ENCODE measurements at regions not wholly inside any gene's neighbourhood (a gene's known extent, or its start where the extent isn't known, plus 50 kb on each side); places are given as distances from the start of the nearest gene placed in this dataset.

DNA sequence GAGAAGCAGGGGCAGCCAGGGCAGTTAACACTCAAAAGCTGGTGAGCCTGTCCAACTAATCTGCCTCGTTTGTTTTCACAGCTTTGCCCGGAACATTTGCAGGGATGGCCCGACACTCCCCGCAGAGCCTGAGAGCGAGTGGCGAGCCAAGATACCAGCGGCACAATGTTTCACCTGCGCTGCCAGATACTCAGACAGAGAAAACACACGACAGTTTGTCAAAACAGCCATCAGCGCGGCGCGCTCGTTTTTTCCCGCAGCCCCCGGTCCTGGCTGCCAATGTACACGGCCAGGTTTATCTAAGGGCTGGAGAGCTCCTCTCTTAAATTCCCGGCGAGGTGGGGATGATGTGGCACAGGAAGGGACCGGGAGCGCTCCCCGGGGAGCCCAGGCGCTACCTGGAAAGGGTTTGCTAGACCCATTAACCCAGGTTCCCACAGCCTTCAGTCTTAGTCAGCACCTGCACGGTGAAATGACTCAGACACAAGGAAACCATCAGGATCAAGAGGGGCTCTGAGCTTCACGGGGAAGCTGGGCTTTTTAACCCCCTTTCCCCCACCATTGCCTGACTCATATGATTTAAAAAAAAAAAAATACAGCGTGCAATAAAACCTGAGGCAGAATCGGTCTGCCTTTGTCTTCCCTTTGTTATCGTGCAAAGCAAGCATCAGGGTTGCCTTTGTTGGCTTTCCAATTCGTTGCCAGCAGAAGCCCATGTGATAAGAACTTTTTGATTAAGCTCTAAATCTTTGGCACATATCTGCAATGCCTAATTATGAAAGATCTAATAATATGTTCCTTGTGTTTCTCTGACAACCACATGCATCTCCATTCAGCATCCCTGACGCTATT is 186.2 kb downstream of the EFNB2 start:
- peak; percentile 87 for DNase-seq

DNA sequence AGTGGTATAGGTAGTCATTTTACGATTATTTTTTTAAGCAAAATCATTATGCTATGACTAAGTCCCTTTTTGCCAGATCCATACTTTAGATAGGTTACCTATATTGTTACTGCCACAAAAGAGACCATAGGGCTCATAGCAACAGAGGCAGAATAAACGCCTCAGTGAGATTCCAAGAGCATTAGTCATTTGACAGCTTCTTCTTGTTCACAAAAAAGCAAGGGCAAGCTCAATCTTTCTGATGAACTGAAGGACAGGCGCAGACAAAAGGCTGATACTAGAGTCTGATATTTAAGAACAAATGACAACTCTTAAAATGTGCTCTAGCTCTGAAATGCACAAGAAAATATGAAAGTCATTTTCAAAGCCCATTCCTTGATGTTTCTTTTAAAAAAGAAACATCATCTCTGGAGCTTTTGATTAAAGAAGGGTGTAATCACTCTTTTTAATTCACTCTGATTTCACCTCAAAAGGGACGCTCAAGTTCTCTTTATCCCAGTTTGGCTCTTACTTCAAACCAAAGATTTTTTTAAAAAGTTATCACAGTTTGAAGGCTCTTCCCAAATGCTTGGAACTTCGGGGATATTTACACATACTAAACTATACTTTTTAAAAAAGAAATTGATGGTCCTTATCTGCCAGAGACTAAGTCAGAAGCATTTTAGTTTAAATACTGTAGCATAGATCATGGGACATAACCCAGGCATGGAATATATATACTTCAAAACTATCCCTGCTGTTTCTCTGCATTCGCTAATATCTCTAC is 187.2 kb downstream of the EFNB2 start:
- DNase-seq = no peak

DNA sequence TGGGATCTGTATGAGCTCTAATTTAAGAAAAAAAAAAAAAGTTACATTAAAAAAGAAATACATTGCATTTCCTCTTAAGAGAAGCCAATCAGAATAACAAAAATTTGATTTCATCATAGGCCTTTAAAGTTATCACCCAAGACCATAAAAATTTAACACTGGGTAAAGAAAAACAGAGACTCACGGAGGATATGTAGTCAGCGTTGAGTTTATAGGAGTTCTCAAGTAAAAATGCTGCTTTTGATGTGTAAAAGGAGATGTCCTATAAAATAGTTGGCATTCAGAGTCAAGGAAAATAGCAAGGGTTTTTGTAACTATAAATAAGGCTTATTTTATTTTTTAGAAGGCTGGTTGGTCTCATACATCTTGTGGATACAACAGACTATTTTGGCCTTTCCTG is 191.1 kb downstream of the EFNB2 start:
- no peak for DNase-seq

DNA sequence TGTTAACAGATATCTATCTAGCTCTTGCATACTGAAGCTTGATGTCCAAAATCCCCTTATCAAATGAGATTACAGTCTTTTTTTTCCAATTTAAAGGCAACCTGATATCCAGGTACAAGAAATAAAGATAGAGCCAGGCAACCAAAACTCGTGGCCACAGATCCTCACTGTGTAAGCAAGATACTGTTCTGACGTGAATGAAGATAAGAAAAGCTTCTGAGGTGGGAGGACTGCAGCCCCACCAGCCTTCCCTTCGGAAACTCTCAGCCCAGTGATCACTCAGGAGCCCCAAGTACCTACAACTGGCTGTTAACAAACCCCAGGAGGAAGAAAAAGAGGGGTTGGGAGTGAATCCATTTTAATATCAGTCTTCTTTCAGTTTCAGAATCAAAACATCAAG is 191.6 kb downstream of the EFNB2 start:
- DNase-seq = no peak

DNA sequence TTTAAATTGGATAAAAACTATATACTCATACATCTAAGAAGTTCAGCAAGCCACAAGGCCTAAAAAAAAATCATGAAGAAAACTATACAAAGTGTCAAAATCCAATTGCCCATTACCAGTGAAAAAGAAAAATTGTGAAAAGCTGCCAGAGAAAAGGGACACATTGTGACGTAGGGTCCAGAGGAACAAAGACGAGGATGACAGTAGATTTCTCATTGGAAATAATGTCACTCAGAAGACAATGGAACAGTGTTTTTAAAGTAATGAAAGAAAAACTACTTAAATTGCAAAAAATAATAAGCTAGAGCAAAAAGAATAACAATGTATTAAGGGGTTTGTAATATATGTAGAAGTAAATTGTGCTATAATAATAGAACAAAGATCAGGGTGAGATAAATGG is 195.2 kb downstream of the EFNB2 start:
- no peak for DNase-seq

DNA sequence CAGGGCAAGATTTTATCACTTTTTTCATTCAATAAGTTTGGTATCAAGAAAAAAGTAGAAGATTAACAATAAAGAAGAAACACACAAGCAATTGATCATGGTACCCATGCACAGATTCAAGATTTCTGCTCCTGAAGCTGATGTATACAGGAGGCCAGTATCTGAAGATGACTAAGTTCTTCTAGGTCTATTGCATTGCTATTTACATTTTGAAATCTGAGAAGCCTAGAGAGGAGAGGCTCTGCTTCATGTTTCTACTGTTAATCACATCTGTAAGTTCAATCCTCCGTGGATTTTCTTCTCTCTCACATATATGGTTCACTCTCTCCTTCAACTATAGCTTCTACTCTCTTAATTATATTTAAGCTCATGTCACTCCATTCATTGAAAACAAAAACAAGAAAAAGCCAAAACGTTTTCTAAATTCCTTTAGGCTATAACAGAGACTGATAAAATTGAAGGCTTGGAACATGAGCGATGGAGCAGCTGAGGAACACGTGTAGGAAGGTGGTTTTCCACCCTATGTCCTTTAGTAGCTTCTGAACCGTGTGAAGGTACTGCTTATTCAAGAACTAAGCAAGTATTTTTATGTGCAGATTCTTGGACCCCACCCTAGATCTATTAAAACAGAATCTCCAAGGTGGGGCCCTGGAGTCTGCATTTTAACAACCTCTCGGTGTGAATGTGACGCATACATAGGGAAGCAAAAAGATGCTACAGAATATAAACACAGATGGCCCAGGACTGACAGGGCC is 198.2 kb downstream of the EFNB2 start:
- no peak for DNase-seq

DNA sequence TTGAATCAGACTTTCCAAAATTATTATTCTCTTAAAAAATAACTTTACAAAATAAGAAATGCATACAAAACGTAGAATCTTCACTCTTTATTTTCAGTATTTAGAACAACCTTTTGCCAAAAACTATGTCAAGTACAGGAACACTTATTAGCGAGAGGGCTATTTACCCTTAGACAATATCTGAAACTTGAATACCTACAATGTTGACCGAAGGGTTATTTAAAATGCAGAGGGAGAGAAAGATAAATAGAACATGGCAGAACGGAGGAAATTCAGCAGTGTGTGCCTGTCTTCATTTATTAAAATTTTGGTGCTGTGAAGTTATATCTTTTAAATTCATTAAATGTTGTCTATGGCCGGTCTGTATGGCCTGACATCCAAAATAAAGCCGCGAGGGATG is 198.8 kb downstream of the EFNB2 start:
- DNase-seq = no peak

DNA sequence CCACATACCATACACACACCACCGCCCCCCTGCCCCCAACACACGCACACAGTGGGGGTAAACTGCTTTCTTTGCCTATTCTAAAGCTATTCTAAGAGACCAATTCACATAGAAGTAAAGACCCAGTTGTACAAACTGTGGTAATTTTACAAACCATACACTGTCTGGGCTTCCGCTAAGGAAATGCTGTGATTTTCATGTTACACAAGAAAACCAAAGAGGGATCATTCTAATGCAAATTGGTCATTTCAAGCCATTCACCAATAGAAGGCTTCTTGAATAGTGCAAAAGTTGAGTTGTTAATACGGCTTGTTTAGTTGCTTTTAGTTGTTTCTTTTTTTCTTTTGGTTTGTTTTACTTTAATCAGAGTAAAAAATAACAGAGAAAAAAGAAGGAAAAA is 202.8 kb downstream of the EFNB2 start:
- no peak for DNase-seq

DNA sequence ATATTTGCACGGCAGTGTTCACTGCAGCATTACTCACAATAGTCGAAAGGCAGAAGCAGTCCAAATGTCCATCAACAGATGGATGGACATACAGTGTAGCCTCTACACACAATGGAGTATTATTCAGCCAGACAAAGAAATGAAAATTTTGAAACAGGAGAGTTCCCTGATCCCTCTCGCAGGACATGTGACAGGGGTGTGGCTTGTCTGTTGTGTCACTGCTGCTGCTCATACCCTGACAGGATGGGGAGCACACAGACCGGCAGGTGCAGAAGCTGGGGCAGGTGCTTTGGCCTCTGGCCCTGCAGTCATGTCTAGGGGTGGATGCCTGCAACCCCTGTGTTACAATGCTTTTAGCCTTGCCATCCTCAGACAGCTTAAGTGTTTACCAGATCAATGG is 204.3 kb downstream of the EFNB2 start:
- DNase-seq = no peak

DNA sequence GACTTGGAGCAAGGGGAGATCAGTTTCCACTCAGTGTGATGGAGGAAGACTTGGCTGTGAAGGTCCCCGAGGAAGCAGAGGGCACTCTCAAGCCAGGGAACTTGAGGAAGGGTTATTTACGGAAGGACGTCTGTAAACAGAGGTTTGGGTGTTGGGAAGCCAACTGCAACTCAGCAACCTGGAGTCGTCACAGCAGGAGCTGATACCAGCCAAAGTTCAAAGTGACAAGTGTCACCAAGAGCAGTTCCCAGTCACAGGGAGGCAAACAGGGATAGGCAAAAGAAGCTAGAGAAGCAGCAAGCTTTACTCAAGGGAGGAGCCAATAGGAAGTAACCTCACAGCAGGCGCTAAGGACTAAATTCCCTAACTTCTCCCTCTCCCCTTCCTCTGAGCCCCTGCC is 205.5 kb downstream of the EFNB2 start:
- no peak for DNase-seq

DNA sequence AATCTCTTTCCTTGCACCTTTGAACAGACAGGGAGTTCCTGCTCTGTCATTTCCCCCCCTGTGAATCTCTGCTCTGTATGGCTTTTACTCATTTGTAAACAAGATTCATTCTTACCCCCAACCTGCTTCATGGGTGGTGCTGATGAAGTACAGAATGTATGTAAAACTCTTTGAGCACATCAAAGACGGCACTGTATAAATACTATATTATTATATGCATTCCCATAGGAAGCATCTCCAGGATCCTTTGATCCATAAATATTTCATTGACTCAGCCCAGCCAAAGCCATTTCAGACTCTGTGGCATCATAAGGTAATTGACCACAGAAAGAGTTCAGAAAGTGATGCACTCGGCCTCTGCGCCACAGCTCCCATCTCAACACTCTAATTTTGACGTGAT is 208.7 kb downstream of the EFNB2 start:
- no peak for DNase-seq

DNA sequence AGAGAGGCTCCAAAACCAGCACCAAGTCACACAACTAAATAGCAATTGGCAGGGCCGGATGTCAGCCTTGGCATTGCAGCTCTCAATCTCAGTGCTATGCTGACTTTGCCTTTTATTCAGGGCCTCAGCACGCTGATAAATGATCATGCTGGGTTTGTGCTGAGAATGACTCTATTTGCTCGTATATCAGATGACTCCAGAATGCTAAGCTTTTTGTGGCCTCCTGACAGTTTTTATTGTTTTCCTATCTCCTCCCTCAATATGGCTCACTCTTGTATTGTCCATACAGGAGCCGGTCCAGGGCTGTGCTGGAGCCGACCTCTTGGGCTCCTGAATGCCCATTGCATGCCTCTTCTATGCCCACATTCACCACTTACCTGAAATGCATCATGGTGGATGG is 211.0 kb downstream of the EFNB2 start:
- no peak for DNase-seq

DNA sequence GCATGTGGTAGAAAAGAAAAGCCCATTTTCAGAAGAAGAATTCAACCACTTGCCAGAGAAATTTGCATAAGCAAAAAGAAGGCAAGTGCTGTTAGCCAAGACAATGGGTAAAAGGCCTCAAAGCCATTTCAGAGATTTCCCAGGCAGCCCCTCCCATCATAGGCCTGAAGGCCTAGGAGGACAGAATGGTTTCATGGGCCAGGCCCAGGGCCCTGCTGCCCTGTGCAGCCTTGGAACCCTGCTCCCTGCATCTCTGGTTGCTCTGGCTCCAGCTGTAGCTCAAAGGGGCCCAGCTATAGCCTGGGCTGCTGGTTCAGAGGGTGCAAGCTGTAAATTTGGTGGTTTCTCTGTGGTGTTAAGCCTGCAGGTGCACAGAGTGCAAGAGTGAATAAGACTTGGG is 212.8 kb downstream of the EFNB2 start:
- no peak for DNase-seq

DNA sequence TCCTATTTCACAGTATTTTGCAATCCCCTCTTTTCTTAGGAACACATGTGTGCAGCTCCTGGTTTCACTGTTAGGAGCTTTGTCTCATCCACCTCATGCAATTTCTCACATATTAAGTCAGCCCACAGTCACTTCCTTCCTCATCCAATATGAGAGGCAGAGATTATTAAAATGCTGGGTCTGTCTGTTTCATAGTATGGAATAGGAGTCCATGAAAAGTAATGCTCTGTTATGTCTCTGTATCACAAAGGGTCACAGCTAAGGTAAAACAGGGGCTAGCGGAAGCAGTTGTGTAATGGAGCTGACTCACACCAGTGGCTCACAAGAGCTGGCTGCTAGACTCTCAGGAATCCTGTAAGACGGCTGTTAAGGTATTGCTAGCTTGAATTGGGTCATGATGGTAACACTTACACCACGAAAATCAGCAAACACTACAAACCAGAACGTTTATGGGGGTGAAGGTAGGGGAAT is 216.5 kb downstream of the EFNB2 start:
- no peak for DNase-seq

DNA sequence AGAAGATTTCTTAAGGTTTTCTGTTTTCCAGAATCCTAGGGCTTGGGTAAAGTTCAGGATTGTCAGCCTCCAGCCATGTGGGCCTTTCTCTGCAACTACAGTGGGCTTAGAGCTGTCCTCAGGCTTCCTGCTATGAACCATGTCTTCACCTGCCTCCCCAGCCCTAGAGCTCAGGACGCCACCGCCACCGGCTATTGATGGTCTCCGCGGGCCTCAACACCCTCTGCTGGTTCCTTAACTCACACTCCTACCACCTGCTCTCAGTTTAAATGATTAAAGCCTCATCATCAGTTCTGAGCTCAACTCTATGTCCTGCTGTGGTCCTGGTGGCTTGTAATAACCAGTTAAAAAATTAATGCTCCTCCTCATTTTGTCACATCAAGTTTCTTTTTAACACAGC is 221.0 kb downstream of the EFNB2 start:
- no peak for DNase-seq

DNA sequence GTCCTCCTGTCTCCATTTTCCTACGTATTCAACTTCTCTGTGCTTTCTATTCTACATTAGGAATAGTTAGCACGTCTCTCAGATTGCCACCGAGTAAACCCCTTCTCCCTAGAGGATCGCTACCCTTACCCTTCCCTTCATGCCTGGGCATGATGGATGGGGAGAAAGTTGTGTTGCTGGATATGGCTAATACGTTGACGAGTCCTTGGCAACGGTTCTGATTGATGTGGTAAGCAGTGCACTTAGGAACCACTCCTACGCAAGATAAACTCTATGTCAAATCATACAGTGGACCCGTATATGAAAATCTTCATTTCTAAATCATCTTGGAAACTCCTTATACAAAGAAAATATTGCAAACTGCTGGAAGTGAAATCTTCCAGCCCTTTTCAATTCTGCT is 224.5 kb downstream of the EFNB2 start:
- DNase-seq = no peak

DNA sequence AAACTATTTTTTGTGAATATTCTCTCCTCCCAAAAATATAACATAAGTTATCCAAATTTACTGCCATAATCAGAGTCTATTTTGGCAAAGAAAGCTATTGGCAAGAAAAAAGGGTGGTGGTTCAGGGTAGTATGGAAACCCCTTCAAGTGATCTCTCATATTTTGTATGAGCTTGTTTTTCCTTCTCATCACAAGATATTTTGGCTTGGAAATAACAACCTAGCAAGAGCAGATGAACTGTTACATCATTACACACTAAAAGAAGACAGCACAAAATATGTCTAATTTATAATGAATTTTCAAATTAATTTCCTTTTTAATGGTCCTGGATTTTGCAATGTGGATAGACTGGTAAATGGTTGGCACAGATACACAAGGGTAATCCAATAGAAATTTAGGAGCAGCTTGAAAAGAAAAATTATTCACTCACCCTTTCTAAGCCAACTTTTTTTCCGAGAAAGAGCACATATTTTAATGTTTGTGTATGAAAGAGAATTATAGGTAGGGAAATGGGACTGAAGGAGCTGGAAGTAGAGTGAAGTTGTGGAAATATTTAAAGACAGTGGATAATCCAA is 225.1 kb downstream of the EFNB2 start:
- DNase-seq = no peak

DNA sequence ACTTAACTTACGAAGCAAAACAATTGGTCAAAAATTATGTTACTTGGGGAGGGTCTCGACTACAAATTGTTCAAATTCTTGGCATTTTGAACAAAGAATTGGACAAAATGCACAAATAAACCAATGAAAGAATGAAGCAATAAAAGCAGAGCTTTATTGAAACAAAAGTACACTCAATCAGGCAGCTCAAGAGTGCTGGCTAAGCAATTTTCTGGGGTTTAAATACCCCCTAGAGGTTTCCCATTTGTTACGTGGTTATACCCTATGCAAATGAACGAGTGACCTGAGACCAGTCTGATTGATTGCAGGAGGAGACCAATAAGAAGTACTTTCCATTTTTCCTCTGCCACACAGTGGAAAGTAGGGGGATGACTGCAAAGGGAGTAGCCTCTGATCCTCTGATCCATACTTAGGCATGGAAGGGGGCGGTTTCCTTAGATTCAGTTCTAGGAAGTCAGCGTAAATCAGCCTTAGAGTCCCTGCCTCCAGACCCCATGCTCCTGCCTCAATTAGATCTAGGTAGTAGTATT is 228.6 kb downstream of the EFNB2 start:
- DNase-seq = no peak

DNA sequence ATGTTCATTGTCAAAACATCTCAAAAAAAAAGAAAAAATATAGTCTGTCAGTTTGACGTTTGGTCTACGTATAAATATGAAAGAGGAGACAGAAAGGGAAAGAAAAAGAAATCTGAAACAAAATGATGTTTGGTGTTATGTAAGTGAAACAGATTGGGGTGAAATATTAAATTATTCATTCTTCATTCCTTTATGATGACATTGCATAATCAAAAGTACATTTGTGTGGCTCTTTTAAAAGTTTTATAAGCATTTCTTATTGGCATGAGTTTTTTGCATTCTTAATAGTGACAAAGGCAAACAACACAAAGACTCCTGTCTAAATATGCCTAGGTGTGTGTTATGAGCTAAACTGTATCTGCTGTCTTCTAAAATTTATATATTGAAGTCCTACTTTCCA is 232.6 kb downstream of the EFNB2 start:
- DNase-seq = no peak

DNA sequence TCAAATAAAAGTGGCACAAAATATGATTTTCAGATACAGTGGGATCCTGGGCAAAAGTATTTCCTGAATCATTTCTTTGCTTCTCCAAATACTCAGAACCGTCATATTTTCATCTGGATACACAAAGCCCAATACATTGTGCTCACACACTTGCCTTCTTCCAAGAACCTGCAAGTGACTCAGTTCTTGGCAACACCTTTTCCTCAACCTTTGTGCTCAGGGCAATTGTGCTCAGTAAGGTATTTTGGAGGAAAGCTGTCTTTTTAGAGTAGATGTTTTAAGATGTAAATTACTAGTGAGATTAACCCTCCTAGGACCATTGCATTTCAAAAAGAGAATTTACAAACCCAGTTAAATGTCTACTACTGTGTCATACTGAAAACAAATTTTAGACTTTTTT is 233.5 kb downstream of the EFNB2 start:
- DNase-seq = no peak

DNA sequence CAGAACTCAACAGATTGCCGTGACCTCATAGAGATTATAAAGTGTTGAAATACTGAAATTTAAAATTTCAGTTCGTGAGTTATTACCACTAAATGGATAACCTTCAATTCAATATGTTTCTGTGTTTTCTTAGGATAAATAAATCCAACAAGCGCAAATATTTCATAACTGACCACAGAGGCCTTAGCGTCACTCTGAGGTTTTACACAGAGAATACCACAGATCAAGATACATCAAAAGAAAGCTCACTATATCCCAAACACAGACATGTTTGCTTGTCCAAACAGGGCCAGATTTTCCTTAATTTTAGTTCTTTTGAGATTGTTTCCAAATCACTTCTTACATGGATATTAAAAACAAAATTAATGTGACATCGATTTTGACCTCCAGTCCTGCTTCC is 235.8 kb downstream of the EFNB2 start:
- DNase-seq = no peak

DNA sequence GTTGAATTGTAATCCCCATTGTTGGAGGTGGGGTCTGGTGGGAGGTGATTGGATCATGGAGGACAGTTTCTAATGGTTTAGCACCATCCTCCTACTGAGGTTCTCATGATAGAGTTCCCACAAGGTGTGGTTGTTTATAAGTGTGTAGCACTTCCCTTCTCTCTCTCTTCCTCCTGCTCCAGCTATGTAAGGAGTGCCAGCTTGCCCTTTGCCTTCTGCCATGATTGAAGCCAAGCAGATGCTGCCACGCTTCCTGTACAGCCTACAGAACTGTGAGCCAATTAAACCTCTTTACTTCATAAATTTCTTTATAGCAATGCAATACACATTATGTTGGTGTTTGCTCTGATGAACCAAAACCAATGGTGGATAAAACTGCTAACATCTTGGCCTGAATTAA is 238.2 kb downstream of the EFNB2 start:
- DNase-seq = no peak

DNA sequence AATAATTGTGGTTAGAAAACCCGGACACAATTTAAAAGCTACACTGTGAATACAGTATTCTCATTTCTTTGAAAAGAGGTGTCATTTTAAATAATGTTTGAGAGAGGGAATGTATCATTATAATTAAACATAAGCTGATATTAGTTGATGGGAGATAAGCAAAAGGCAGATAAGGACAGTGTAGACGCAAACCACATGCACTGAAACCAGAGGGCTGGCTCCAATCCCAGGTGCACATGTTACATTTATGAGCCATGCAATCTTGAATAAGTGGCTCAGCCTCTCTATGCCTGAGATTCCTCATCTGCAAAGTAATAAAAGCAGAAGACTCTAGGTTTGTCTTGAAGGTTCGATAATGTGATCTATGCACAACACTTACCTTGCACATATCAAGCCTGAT is 238.7 kb downstream of the EFNB2 start:
- no peak for DNase-seq

All from NCI-H1105 (cell line).